GM18498 (cell line): ENCODE measurements at regions not wholly inside any gene's neighbourhood (a gene's known extent, or its start where the extent isn't known, plus 50 kb on each side); places are given as distances from the start of the nearest gene placed in this dataset.
"Not testable (repeated sequence)": the region's sequence is repeated elsewhere in the genome, so short reads cannot be mapped to it uniquely, and the experiment has no call there.

Source experiments
- ATAC-seq: cut with Tn5 transposase; IDR thresholded peaks from one replicate; pipeline ENCODE4 v1.9.1; 2021; ENCODE audit warnings: mild to moderate bottlenecking, moderate library complexity; ENCODE audit not compliant: unreplicated experiment

- no peak for ATAC-seq
Observed at GRCh38 chr6:126664271-126664670, 324.4 kb downstream of the CENPW start.

DNA sequence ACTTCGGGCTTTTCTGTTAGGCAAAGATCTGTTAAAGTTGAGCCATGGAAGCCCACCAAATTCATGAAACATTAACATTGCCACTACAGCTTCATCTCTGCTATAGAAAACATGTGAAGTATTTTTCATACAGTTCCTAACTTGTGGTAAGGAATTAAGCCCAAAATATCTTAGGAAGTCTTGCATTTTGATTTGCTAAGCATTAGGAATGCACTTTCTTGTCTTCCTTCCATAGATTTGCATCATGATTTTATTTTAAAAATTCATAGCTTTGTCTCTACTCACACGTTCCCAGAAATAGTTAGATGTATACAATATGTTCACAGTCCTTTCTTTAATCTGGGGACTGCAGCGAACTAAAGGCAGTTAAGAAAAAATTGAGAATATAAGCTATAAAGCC, 325.6 kb downstream of the CENPW start:
- no peak for ATAC-seq

DNA sequence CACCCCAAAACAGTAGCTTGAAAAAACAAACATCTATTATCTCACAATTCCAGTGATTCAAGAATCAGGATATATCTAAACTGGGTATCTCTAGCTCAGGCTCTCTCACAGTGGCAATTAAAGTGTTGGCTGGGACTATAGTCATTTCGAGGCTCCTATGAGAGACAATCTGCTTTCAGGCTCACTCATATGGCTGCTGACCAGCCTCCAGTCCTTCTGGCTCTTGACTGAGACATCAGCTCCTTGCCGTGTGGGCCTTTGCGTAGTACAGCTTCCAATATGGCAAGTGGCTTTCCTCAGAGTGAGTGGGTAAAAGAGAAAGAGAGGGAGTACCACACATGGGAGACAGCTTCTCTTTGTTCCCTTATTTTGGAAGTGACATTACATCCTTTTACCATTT, 327.2 kb downstream of the CENPW start:
- ATAC-seq, result no peak

- no peak for ATAC-seq
Observed at GRCh38 chr6:126667728-126668127, 327.8 kb downstream of the CENPW start.

GRCh38 chr6:126672649-126673048, 332.7 kb downstream of the CENPW start:
- peak; percentile 91 for ATAC-seq

- ATAC-seq, result not testable (repeated sequence)
Observed at GRCh38 chr6:126673749-126674148, 333.8 kb downstream of the CENPW start.

GRCh38 chr6:126682440-126682839, 342.5 kb downstream of the CENPW start:
- no peak for ATAC-seq

- ATAC-seq, result no peak
Observed at GRCh38 chr6:126685182-126685581, 345.3 kb downstream of the CENPW start.

GRCh38 chr6:126696921-126697693, 357.2 kb downstream of the CENPW start:
- ATAC-seq, result no peak

GRCh38 chr6:126698732-126699240, 358.9 kb downstream of the CENPW start:
- no peak for ATAC-seq

GRCh38 chr6:126701676-126702560, 362.0 kb downstream of the CENPW start:
- no peak for ATAC-seq

- ATAC-seq, result no peak
Observed at GRCh38 chr6:126716032-126716431, 376.1 kb downstream of the CENPW start.

GRCh38 chr6:126716826-126717509, 377.1 kb downstream of the CENPW start:
- ATAC-seq, result no peak

DNA sequence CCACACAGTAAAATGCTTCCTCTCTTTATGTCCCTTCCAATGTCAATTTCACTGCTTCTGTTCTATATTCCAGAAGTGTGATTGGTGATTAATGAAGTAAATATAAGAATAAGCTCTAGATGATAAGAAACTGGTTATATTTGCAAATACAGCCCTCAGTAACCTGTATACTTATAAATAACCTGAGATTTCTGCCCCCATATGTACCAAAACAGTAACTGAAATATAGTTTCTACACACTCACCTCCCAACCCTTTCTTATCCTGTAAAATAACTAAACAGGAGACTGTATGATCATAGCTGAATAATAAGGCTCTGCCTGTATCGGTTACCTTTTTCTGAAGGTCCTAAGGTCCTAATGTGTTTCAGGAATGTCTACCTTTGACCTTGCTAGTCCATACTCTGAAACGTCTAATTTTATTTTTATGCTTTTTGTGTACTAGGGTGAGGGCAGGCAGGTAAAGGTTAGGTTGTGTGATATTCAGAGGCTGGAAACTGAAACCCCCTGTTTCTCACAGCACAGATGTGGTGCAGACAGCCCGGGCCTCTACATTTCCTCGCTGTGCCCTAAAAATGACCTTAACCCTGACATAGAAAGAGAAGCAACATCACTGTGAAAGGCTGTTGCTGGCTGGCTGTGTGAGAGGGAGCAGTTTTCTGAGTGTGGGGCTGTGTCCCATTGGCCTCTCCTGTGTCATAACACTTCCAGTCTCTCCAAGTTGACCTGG, 378.8 kb downstream of the CENPW start:
- ATAC-seq, result peak; percentile 96

- no peak for ATAC-seq
Observed at GRCh38 chr6:126720304-126720703, 380.4 kb downstream of the CENPW start.

DNA sequence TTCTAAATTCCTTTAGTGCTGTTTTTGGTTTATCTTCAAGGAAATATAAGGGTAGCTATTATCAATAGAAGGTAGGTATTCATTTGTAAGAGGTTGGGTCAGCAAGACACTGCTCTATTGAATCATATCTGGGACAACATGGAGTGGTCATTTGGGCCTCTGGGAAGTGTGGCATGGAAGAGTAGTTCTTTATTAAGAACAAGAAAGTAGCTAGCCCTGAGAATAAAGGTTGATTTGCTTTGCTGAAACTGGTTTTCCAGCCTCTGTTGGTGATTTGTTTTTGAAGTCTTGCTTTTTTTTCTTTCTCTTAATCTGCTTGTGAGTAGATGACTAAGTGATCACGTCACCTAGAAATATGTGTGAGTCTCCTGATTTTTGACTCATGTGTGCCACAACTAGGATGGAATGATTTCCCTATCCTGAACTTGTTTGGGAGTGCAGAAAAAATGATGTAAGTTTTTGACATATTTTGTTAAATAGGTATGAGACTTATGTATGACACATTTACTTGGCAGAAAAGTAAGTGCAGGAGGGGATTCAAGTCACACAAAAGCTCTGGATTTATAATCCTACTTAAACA, 381.8 kb downstream of the CENPW start:
- ATAC-seq, result no peak

- ATAC-seq, result no peak
Observed at GRCh38 chr6:126722411-126722810, 382.5 kb downstream of the CENPW start.

DNA sequence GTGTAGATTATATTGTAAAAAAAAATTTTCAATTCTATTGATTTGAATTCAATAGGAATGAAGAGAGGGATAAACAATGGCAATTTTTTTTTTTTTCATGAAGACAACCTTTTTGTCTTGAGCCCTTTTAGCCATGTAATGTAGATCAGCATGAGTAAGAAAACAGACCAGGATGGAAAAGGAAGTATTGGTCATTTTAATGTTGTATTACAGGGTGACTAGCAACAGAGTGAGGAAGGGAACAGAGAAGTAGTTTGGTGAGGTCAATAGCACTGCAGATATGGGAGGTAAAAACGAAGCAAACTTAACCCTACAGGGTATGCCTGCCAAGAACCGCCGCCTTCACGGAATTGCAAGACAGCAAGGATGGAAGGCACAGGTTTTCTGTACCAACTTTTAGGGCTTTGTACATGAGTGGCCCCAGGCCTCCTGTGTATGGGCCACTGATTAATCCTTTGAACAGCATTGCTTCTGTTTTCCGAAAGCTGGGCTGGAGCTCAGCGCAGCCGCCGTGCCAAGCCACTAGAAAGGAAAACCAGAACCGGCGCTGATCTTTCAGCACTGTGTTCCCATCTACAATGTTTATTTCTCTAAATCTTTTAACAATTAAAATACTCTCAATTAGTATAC, 383.7 kb downstream of the CENPW start:
- no peak for ATAC-seq

- ATAC-seq, result no peak
Observed at GRCh38 chr6:126724821-126725220, 384.9 kb downstream of the CENPW start.

DNA sequence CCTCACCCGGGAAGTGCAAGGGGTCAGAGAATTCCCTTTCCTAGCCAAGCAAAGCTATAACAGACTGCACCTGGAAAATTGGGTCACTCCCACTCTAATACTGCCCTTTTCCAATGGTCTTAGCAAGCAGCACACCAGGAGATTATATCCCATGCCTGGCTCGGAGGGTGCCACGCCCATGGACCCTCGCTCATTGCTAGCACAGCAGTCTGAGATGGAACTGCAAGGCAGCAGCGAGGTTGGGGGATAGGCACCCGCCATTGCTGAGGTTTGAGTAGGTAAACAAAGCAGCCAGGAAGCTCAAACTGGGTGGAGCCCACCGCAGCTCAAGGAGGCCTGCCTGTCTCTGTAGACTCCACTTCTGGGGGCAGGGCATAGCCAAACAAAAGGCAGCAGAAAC, 386.5 kb downstream of the CENPW start:
- ATAC-seq, result not testable (repeated sequence)
